GM23248 (cell line): ENCODE measurements at regions not wholly inside any gene's neighbourhood (a gene's known extent, or its start where the extent isn't known, plus 50 kb on each side); places are given as distances from the start of the nearest gene placed in this dataset.

Experiments
- DNase-seq: peaks from one replicate; pipeline ENCODE4 v3.0.0-alpha.2; 2015
- H2AFZ ChIP-seq: fragments of 200-600 bp; sonication (generic); 2 replicates; pipeline ENCODE4 v1.6.1; 2016; ENCODE audit warnings: antibody characterized with exemption
- H3F3A ChIP-seq: fragments of 200-600 bp; sonication (generic); 2 replicates; pipeline ENCODE4 v1.6.1; 2016; ENCODE audit warnings: mild to moderate bottlenecking, antibody characterized with exemption, mixed run types; ENCODE audit not compliant: insufficient read depth
- H3K27ac ChIP-seq: fragments of 200-600 bp; sonication (generic); 2 replicates; pipeline ENCODE4 v1.5.1; 2016; ENCODE audit warnings: mild to moderate bottlenecking
- H3K27me3 ChIP-seq: fragments of 200-600 bp; sonication (generic); replicated peaks from 2 replicates; pipeline ENCODE4 v1.6.1; 2016; ENCODE audit warnings: mild to moderate bottlenecking; ENCODE audit not compliant: insufficient read depth
- H3K36me3 ChIP-seq: fragments of 200-600 bp; sonication (generic); 2 replicates; pipeline ENCODE4 v1.6.1; 2016; ENCODE audit warnings: low read depth, mild to moderate bottlenecking
- H3K4me1 ChIP-seq: fragments of 200-600 bp; sonication (generic); 2 replicates; pipeline ENCODE4 v1.6.1; 2016; ENCODE audit warnings: mild to moderate bottlenecking; ENCODE audit not compliant: insufficient read depth
- H3K4me2 ChIP-seq: fragments of 200-600 bp; sonication (generic); one replicate; pipeline ENCODE4 v1.6.1; 2016; ENCODE audit warnings: mild to moderate bottlenecking; ENCODE audit not compliant: unreplicated experiment
- H3K4me3 ChIP-seq: fragments of 200-600 bp; sonication (generic); 2 replicates; pipeline ENCODE4 v1.5.1; 2016; ENCODE audit warnings: mild to moderate bottlenecking
- H3K79me2 ChIP-seq: fragments of 200-600 bp; sonication (generic); 2 replicates; pipeline ENCODE4 v1.6.1; 2016; ENCODE audit warnings: mild to moderate bottlenecking; ENCODE audit not compliant: insufficient read depth
- H3K9ac ChIP-seq: fragments of 200-600 bp; sonication (generic); 2 replicates; pipeline ENCODE4 v1.6.1; 2016; ENCODE audit warnings: mild to moderate bottlenecking
- H3K9me2 ChIP-seq: fragments of 200-600 bp; sonication (generic); 2 replicates; pipeline ENCODE4 v1.6.1; 2016; ENCODE audit warnings: mixed run types, mild to moderate bottlenecking, moderate library complexity; ENCODE audit not compliant: insufficient read depth
- H3K9me3 ChIP-seq: fragments of 200-600 bp; sonication (generic); one replicate; pipeline ENCODE4 v1.6.1; 2017; ENCODE audit warnings: low read depth
- H4K20me1 ChIP-seq: fragments of 200-600 bp; sonication (generic); 2 replicates; pipeline ENCODE4 v1.6.0; 2016; ENCODE audit not compliant: insufficient read depth
- EZH2 ChIP-seq: fragments of 200-600 bp; sonication (generic); IDR thresholded peaks from 2 replicates; pipeline ENCODE4 v1.6.1; 2018; ENCODE audit warnings: antibody characterized with exemption, mild to moderate bottlenecking; ENCODE audit not compliant: insufficient read depth, poor library complexity, severe bottlenecking
- EZH2phosphoT487 ChIP-seq: fragments of 200-600 bp; sonication (generic); IDR thresholded peaks from 2 replicates; pipeline ENCODE4 v1.6.1; 2018; ENCODE audit warnings: antibody characterized with exemption, moderate library complexity, mild to moderate bottlenecking, low read depth; ENCODE audit not compliant: insufficient read depth
- WGBS, 2 experiments: methylation state at CpG; one replicate each; pipeline ENCODE4 v1.1.6; 2015 to 2017; ENCODE audit warnings: low lambda C conversion rate in 2 of 2, low coverage in 1 of 2; ENCODE audit errors: missing lambda C conversion rate in 2 of 2; 5-methylcytosine and 5-hydroxymethylcytosine counted together
- in situ Hi-C: fragments of 300-500 bp; cut with MboI; formaldehyde crosslinking; loops from 2 replicates; pipeline ENCODE4 v1.15.0; 2020

- in situ Hi-C loops, result no loop called here
- H3K27me3 ChIP-seq, result no peaks in the 10 kb centered on the region
- no peaks in the 10 kb centered on the region for H3K4me1 ChIP-seq
- H3K27ac ChIP-seq, result no peak overlapping the region
- no peaks in the 10 kb centered on the region for H3K36me3 ChIP-seq
- H3F3A ChIP-seq, result no peaks in the 10 kb centered on the region
- no peaks in the 10 kb centered on the region for H3K9me3 ChIP-seq
- H3K79me2 ChIP-seq, result no peaks in the 10 kb centered on the region
- H2AFZ ChIP-seq, result no peak overlapping the region
- WGBS, 2 experiments, result 38% methylated on average over 10 of the region's 10 CpGs
- no peaks in the 10 kb centered on the region for H4K20me1 ChIP-seq
- no peak overlapping the region for H3K9ac ChIP-seq
- no peak for DNase-seq
- no peak for TF ChIP-seq EZH2phosphoT487
- TF ChIP-seq EZH2, result no peak
- H3K4me3 ChIP-seq, result no peak overlapping the region
- no peak overlapping the region for H3K4me2 ChIP-seq
- no peaks in the 10 kb centered on the region for H3K9me2 ChIP-seq
Observed at GRCh38 chr14:60381909-60382308, 104.0 kb downstream of the C14orf39 start.
